ENCODE measurements at regions not wholly inside any gene's neighbourhood (a gene's known extent, or its start where the extent isn't known, plus 50 kb on each side); places are given as distances from the start of the nearest gene placed in this dataset.

DNA sequence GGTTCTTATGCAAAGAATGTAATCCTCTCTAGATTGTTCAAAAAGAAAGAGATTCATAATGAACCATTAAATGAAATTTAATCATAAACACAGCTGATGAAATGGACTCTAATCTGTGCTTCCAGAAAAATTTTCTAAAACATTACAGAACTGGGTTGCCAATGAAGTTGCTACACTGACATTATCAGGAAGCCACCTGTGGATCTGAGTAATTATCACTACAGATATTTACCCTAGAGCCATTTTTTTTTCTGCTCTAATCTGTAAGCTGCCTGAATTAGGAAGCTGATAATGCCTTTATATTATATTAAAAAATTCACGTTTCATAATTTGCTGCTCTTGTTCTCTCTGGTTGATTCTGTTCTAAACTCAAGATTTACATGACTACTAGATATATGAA, 380.1 kb downstream of the GRIA2 start:
- no peaks in the 10 kb centered on the region for H3K79me2 ChIP-seq (ENCODE audit: insufficient read depth, low read depth)

DNA sequence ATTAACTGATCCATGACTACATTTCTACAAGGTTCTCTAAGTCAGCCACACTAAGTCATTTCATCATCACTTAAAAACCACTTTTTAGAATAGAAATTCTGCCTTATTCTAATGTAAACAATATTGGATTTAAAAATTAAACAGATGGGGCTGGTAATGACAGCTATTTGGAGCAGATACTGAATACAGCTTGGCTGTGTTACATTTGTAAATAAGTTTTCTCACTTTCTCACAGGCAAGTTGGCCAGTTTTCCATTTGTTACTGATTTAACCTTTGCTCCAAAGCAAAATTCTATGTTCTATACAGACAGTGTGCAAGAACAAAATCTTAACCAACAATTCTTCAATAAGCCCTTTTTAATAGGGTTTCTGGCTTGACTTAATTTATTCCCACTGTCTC, 370.7 kb downstream of the GRIA2 start:
- Histone ChIP-seq H3K4me2 (no peak overlapping the region), H3K36me3 (ENCODE audit: insufficient read depth) (no peaks in the 10 kb centered on the region), H3K27me3 (ENCODE audit: insufficient read depth, low read depth) (no peaks in the 10 kb centered on the region), H3K79me2 (ENCODE audit: insufficient read depth, low read depth) (no peaks in the 10 kb centered on the region), H2AFZ (ENCODE audit: low read depth) (no peak overlapping the region), H3K9ac (no peak overlapping the region), H3K27ac (no peak overlapping the region), H4K20me1 (ENCODE audit: insufficient read depth) (no peaks in the 10 kb centered on the region), H3K4me3 (IDR thresholded peaks at IDR 0.05; ENCODE audit: insufficient read depth, low read depth, low read length) (no peak overlapping the region), H3K4me1 (ENCODE audit: low read depth, poor library complexity, severe bottlenecking) (no peaks in the 10 kb centered on the region)
- TF ChIP-seq, protein P1, sequence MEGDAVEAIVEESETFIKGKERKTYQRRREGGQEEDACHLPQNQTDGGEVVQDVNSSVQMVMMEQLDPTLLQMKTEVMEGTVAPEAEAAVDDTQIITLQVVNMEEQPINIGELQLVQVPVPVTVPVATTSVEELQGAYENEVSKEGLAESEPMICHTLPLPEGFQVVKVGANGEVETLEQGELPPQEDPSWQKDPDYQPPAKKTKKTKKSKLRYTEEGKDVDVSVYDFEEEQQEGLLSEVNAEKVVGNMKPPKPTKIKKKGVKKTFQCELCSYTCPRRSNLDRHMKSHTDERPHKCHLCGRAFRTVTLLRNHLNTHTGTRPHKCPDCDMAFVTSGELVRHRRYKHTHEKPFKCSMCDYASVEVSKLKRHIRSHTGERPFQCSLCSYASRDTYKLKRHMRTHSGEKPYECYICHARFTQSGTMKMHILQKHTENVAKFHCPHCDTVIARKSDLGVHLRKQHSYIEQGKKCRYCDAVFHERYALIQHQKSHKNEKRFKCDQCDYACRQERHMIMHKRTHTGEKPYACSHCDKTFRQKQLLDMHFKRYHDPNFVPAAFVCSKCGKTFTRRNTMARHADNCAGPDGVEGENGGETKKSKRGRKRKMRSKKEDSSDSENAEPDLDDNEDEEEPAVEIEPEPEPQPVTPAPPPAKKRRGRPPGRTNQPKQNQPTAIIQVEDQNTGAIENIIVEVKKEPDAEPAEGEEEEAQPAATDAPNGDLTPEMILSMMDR (conservative IDR thresholded peaks at IDR 0.05; ENCODE audit: low read depth, low read length), result no peak

More for the DNA sequence above, 380.1 kb downstream of the GRIA2 start:
- no peaks in the 10 kb centered on the region for H4K20me1 ChIP-seq (ENCODE audit: insufficient read depth)
- no peaks in the 10 kb centered on the region for H3K27me3 ChIP-seq (ENCODE audit: insufficient read depth, low read depth)
- H3K4me1 ChIP-seq (ENCODE audit: low read depth, poor library complexity, severe bottlenecking), result no peaks in the 10 kb centered on the region
- no peak overlapping the region for H2AFZ ChIP-seq (ENCODE audit: low read depth)
- H3K9ac ChIP-seq, result no peak overlapping the region
- no peak overlapping the region for H3K27ac ChIP-seq
- TF ChIP-seq, protein P1 (conservative IDR thresholded peaks at IDR 0.05; ENCODE audit: low read depth, low read length), result no peak
- H3K36me3 ChIP-seq (ENCODE audit: insufficient read depth), result no peaks in the 10 kb centered on the region
- H3K4me3 ChIP-seq (IDR thresholded peaks at IDR 0.05; ENCODE audit: insufficient read depth, low read depth, low read length), result no peak overlapping the region
- H3K4me2 ChIP-seq, result no peak overlapping the region

DNA sequence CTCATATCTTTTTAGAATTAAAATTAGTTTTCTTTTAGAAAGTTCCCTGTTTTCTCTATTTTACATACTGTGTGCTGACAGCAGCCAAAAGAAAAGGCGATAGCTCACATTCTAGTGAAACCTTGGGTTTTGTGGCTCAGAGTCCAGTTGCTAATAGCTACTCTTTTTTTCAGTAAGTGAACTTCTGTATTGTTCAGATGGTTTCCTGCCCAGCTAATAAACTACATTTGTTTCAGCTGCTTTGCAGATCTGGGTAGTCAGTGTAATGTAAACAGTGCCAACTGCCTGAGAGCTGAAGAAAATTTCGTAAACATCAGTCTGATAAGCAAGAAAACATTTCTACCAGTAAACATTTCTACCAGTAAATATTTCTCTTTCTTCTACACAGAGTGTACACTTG, 370.2 kb downstream of the GRIA2 start:
- H2AFZ ChIP-seq (ENCODE audit: low read depth), result no peak overlapping the region
- H3K4me1 ChIP-seq (ENCODE audit: low read depth, poor library complexity, severe bottlenecking), result no peaks in the 10 kb centered on the region
- H3K9ac ChIP-seq, result no peak overlapping the region
- H3K4me3 ChIP-seq (IDR thresholded peaks at IDR 0.05; ENCODE audit: insufficient read depth, low read depth, low read length), result no peak overlapping the region
- no peaks in the 10 kb centered on the region for H3K27me3 ChIP-seq (ENCODE audit: insufficient read depth, low read depth)
- no peak overlapping the region for H3K4me2 ChIP-seq
- no peaks in the 10 kb centered on the region for H3K36me3 ChIP-seq (ENCODE audit: insufficient read depth)
- H4K20me1 ChIP-seq (ENCODE audit: insufficient read depth), result no peaks in the 10 kb centered on the region
- H3K79me2 ChIP-seq (ENCODE audit: insufficient read depth, low read depth), result no peaks in the 10 kb centered on the region
- TF ChIP-seq, protein P1 (conservative IDR thresholded peaks at IDR 0.05; ENCODE audit: low read depth, low read length), result no peak
- H3K27ac ChIP-seq, result no peak overlapping the region

DNA sequence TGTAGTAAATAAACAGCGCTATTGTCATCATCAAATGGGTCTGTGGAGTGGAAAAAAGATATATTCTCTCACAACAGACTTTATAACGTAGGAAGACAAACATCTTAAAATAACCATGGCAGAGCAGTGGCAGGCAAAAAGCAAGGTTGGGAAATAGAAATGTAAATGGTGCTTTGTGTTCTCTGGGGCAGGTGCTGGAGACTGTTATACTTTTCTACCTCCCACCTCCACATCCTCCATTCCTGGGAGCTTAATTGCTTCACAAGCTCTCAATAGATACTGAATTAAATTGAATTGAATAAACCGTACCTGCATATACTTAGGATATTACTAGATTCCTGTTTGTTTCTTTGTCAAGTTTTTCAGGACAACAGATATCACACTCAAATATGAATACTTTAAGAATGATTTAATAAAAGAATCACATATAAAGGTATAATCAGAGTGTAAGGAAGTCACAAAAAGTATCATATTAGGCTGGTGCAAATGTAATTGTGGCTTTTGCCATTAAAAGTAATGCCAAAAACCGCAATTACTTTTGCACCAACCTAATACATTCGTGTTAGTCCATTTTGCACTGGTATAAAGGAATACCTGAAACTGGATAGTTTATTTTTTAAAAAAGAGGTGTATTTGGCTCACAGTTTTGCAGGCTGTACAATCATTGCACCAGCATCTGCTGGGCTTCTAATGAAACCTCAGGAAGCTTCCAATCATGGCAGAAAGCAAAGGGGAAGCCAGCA, 367.3 kb downstream of the GRIA2 start:
- H4K20me1 ChIP-seq (ENCODE audit: insufficient read depth), result no peaks in the 10 kb centered on the region

More for the DNA sequence above, 367.3 kb downstream of the GRIA2 start:
- no peaks in the 10 kb centered on the region for H3K79me2 ChIP-seq (ENCODE audit: insufficient read depth, low read depth)
- no peak overlapping the region for H3K9ac ChIP-seq
- H3K27ac ChIP-seq, result no peak overlapping the region
- no peak overlapping the region for H3K4me3 ChIP-seq (IDR thresholded peaks at IDR 0.05; ENCODE audit: insufficient read depth, low read depth, low read length)
- no peak overlapping the region for H3K4me2 ChIP-seq
- no peaks in the 10 kb centered on the region for H3K4me1 ChIP-seq (ENCODE audit: low read depth, poor library complexity, severe bottlenecking)
- H3K27me3 ChIP-seq (ENCODE audit: insufficient read depth, low read depth), result no peaks in the 10 kb centered on the region
- no peaks in the 10 kb centered on the region for H3K36me3 ChIP-seq (ENCODE audit: insufficient read depth)
- H2AFZ ChIP-seq (ENCODE audit: low read depth), result no peak overlapping the region
- TF ChIP-seq, protein P1 (conservative IDR thresholded peaks at IDR 0.05; ENCODE audit: low read depth, low read length), result no peak
